ENCODE measurements at regions not wholly inside any gene's neighbourhood (a gene's known extent, or its start where the extent isn't known, plus 50 kb on each side); places are given as distances from the start of the nearest gene placed in this dataset.

GRCh38 chr20:11328839-11329238 lies 588.9 kb upstream of the BTBD3 start:
- TF ChIP-seq, protein P1, sequence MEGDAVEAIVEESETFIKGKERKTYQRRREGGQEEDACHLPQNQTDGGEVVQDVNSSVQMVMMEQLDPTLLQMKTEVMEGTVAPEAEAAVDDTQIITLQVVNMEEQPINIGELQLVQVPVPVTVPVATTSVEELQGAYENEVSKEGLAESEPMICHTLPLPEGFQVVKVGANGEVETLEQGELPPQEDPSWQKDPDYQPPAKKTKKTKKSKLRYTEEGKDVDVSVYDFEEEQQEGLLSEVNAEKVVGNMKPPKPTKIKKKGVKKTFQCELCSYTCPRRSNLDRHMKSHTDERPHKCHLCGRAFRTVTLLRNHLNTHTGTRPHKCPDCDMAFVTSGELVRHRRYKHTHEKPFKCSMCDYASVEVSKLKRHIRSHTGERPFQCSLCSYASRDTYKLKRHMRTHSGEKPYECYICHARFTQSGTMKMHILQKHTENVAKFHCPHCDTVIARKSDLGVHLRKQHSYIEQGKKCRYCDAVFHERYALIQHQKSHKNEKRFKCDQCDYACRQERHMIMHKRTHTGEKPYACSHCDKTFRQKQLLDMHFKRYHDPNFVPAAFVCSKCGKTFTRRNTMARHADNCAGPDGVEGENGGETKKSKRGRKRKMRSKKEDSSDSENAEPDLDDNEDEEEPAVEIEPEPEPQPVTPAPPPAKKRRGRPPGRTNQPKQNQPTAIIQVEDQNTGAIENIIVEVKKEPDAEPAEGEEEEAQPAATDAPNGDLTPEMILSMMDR (IDR thresholded peaks at IDR 0.05; ENCODE audit: insufficient read depth, low read depth, low read length): no peak
- no peak for TF ChIP-seq EZH2 (IDR thresholded peaks at IDR 0.05; ENCODE audit: insufficient read depth, low read length)
